Hepatocyte (in vitro differentiated cells): ENCODE measurements at regions not wholly inside any gene's neighbourhood (a gene's known extent, or its start where the extent isn't known, plus 50 kb on each side); places are given as distances from the start of the nearest gene placed in this dataset.

Experiments used
- DNase-seq: peaks from one replicate; pipeline ENCODE4 v3.0.0-alpha.2; 2016; ENCODE audit warnings: low spot score
- H2AFZ ChIP-seq: fragments of 200-600 bp; sonication (generic); 2 replicates; pipeline ENCODE4 v1.6.0; 2016; ENCODE audit warnings: antibody characterized with exemption, mild to moderate bottlenecking
- H3K27ac ChIP-seq: fragments of 200-600 bp; sonication (generic); 2 replicates; pipeline ENCODE4 v1.5.1; 2016; ENCODE audit warnings: mild to moderate bottlenecking
- H3K27me3 ChIP-seq: fragments of 200-600 bp; sonication (generic); 2 replicates; pipeline ENCODE4 v1.6.1; 2016
- H3K36me3 ChIP-seq: fragments of 200-600 bp; sonication (generic); replicated peaks from 2 replicates; pipeline ENCODE4 v1.5.1; 2016; ENCODE audit warnings: low read depth; ENCODE audit not compliant: insufficient read depth
- H3K4me1 ChIP-seq: fragments of 200-600 bp; sonication (generic); 2 replicates; pipeline ENCODE4 v1.5.1; 2016; ENCODE audit warnings: mild to moderate bottlenecking, moderate library complexity; ENCODE audit not compliant: insufficient read depth
- H3K4me2 ChIP-seq: fragments of 200-600 bp; sonication (generic); 2 replicates; pipeline ENCODE4 v1.6.0; 2016
- H3K4me3 ChIP-seq: fragments of 200-600 bp; sonication (generic); 2 replicates; pipeline ENCODE4 v1.5.1; 2016; ENCODE audit warnings: mild to moderate bottlenecking
- H3K79me2 ChIP-seq: fragments of 200-600 bp; sonication (generic); 2 replicates; pipeline ENCODE4 v1.6.0; 2017; ENCODE audit warnings: mild to moderate bottlenecking
- H3K9me2 ChIP-seq: fragments of 200-600 bp; sonication (generic); replicated peaks from 2 replicates; pipeline ENCODE4 v1.6.0; 2017; ENCODE audit warnings: mild to moderate bottlenecking; ENCODE audit not compliant: insufficient read depth
- H3K9me3 ChIP-seq: fragments of 200-600 bp; sonication (generic); 2 replicates; pipeline ENCODE4 v1.5.1; 2016; ENCODE audit warnings: low read depth, mild to moderate bottlenecking
- H4K20me1 ChIP-seq: fragments of 200-600 bp; sonication (generic); 2 replicates; pipeline ENCODE4 v1.6.0; 2016; ENCODE audit warnings: mild to moderate bottlenecking; ENCODE audit not compliant: insufficient read depth, poor library complexity, severe bottlenecking
- CTCF ChIP-seq: fragments of 200-600 bp; sonication (generic); IDR thresholded peaks from 2 replicates; pipeline ENCODE4 v1.5.1; 2016; ENCODE audit warnings: antibody characterized with exemption, mild to moderate bottlenecking; ENCODE audit not compliant: poor library complexity
- EZH2 ChIP-seq: fragments of 200-600 bp; sonication (generic); IDR thresholded peaks from 2 replicates; pipeline ENCODE4 v1.6.1; 2016; ENCODE audit warnings: antibody characterized with exemption, mild to moderate bottlenecking, borderline replicate concordance
- EZH2phosphoT487 ChIP-seq: fragments of 200-600 bp; sonication (generic); IDR thresholded peaks from one replicate; pipeline ENCODE4 v1.6.1; 2018; ENCODE audit warnings: antibody characterized with exemption, mild to moderate bottlenecking, low read depth, moderate library complexity; ENCODE audit not compliant: unreplicated experiment, severe bottlenecking
- WGBS: methylation state at CpG from one replicate; pipeline ENCODE4 v1.1.6; 2016; ENCODE audit warnings: low lambda C conversion rate; ENCODE audit errors: missing lambda C conversion rate; 5-methylcytosine and 5-hydroxymethylcytosine counted together

- Histone ChIP-seq H3K27me3 (no peaks in the 10 kb centered on the region), H3K4me3 (no peak overlapping the region), H3K4me1 (no peaks in the 10 kb centered on the region), H3K4me2 (no peak overlapping the region), H3K27ac (no peak overlapping the region), H4K20me1 (no peaks in the 10 kb centered on the region), H3K79me2 (no peaks in the 10 kb centered on the region), H2AFZ (no peak overlapping the region), H3K9me2 (no peaks in the 10 kb centered on the region), H3K9me3 (no peaks in the 10 kb centered on the region), H3K36me3 (no peaks in the 10 kb centered on the region)
- no peak for TF ChIP-seq EZH2phosphoT487
- TF ChIP-seq EZH2 = no peak
- TF ChIP-seq CTCF = no peak
- DNase-seq = no peak
Observed at GRCh38 chr21:22552390-22552789, 1554.2 kb downstream of the NCAM2 start.

GRCh38 chr21:22554690-22555316 is 1556.6 kb downstream of the NCAM2 start:
- no peaks in the 10 kb centered on the region for H3K27me3 ChIP-seq
- no peaks in the 10 kb centered on the region for H3K36me3 ChIP-seq
- H3K4me1 ChIP-seq = no peaks in the 10 kb centered on the region
- no peak overlapping the region for H2AFZ ChIP-seq
- H4K20me1 ChIP-seq = no peaks in the 10 kb centered on the region
- TF ChIP-seq EZH2 = no peak
- TF ChIP-seq EZH2phosphoT487 = no peak
- no peak for TF ChIP-seq CTCF
- no peaks in the 10 kb centered on the region for H3K9me2 ChIP-seq
- WGBS = 81% methylated on average over 6 of the region's 6 CpGs
- no peak for DNase-seq
- H3K4me2 ChIP-seq = no peak overlapping the region
- no peak overlapping the region for H3K4me3 ChIP-seq
- no peaks in the 10 kb centered on the region for H3K9me3 ChIP-seq
- H3K27ac ChIP-seq = no peak overlapping the region
- no peaks in the 10 kb centered on the region for H3K79me2 ChIP-seq

- Histone ChIP-seq H4K20me1 (no peaks in the 10 kb centered on the region), H3K9me3 (no peaks in the 10 kb centered on the region), H3K27me3 (no peaks in the 10 kb centered on the region), H2AFZ (no peak overlapping the region), H3K4me2 (no peak overlapping the region), H3K36me3 (no peaks in the 10 kb centered on the region), H3K4me1 (no peaks in the 10 kb centered on the region), H3K27ac (no peak overlapping the region), H3K79me2 (no peaks in the 10 kb centered on the region), H3K4me3 (no peak overlapping the region), H3K9me2 (no peaks in the 10 kb centered on the region)
- DNase-seq = no peak
- no peak for TF ChIP-seq EZH2
- no peak for TF ChIP-seq EZH2phosphoT487
- no peak for TF ChIP-seq CTCF
Observed at GRCh38 chr21:22556829-22557228, 1558.6 kb downstream of the NCAM2 start.

GRCh38 chr21:22561946-22562345 is 1563.7 kb downstream of the NCAM2 start:
- Histone ChIP-seq H3K9me2 (no peaks in the 10 kb centered on the region), H3K9me3 (no peaks in the 10 kb centered on the region), H2AFZ (no peak overlapping the region), H3K4me1 (no peaks in the 10 kb centered on the region), H3K27me3 (no peaks in the 10 kb centered on the region), H3K36me3 (no peaks in the 10 kb centered on the region), H3K79me2 (no peaks in the 10 kb centered on the region), H3K4me3 (no peak overlapping the region), H4K20me1 (no peaks in the 10 kb centered on the region), H3K4me2 (no peak overlapping the region), H3K27ac (no peak overlapping the region)
- 95% methylated on average over 16 of the region's 16 CpGs for WGBS
- no peak for TF ChIP-seq EZH2
- TF ChIP-seq CTCF = no peak
- no peak for TF ChIP-seq EZH2phosphoT487
- DNase-seq = no peak
